ENCODE measurements at regions not wholly inside any gene's neighbourhood (a gene's known extent, or its start where the extent isn't known, plus 50 kb on each side); places are given as distances from the start of the nearest gene placed in this dataset.
"Not testable (repeated sequence)": the region's sequence is repeated elsewhere in the genome, so short reads cannot be mapped to it uniquely, and the experiment has no call there.

DNA sequence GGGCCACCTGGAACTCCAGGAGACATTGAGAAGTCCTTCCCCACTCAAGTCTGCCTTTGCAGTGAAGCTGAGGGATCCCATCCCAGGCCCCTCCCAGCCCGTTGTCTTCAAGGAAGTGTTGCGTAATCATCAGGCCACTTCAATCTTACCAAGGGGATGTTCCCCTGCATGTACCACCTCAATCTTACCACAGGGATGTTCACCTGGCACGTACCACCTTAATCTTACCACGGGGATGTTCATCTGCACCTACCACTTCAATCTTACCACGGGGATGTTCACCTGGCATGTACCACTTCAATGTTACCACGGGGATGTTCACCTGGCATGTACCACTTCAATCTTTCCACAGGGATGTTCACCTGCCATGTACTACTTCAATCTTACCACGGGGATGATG is 108.0 kb upstream of the SYN3 start:
- TF ChIP-seq, protein P1, sequence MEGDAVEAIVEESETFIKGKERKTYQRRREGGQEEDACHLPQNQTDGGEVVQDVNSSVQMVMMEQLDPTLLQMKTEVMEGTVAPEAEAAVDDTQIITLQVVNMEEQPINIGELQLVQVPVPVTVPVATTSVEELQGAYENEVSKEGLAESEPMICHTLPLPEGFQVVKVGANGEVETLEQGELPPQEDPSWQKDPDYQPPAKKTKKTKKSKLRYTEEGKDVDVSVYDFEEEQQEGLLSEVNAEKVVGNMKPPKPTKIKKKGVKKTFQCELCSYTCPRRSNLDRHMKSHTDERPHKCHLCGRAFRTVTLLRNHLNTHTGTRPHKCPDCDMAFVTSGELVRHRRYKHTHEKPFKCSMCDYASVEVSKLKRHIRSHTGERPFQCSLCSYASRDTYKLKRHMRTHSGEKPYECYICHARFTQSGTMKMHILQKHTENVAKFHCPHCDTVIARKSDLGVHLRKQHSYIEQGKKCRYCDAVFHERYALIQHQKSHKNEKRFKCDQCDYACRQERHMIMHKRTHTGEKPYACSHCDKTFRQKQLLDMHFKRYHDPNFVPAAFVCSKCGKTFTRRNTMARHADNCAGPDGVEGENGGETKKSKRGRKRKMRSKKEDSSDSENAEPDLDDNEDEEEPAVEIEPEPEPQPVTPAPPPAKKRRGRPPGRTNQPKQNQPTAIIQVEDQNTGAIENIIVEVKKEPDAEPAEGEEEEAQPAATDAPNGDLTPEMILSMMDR (IDR thresholded peaks at IDR 0.05; ENCODE audit: extremely low read depth, missing control alignments) = no peak
- no peak for DNase-seq (ENCODE audit: low spot score)

DNA sequence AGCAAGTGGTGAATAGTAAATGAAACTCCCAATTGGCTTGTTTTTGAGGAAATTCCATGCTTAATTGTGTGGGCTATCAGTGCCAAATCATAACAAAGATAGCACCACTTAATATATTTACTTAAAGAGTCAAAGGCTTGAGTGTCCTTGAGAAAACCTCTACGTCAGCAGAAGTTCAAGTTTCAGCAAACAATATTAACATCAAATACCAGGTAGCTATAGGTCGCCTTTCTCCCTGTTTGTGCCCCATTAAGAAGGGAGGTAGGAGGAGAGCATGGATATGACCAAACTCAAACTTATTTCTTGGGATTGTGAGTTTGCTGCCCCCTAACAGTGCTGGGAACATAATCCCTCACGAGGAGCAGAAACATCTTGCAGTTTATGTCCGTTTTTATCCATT is 105.6 kb upstream of the SYN3 start:
- no peak for DNase-seq (ENCODE audit: low spot score)

DNA sequence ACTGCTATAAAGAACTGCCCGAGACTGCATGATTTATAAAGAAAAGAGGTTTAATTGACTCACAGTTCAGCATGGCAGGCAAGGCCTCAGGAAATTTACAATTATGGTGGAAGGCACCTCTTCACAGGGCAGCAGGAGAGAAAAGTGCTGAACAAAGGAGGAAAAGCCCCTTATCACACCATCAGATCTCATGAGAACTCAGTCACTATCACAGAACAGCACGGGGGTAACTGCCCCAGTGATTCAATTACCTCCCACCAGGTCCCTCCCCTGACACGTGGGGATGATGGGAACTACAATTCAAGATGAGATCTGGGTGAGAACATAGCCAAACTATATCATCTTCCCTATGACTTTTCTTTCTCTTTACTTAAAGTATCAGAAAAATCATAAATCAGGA is 104.0 kb upstream of the SYN3 start:
- no peak for DNase-seq (ENCODE audit: low spot score)
- TF ChIP-seq, protein P1 (IDR thresholded peaks at IDR 0.05; ENCODE audit: extremely low read depth, missing control alignments) = no peak

More for the DNA sequence above, 105.6 kb upstream of the SYN3 start:
- TF ChIP-seq, protein P1 (IDR thresholded peaks at IDR 0.05; ENCODE audit: extremely low read depth, missing control alignments) = no peak

DNA sequence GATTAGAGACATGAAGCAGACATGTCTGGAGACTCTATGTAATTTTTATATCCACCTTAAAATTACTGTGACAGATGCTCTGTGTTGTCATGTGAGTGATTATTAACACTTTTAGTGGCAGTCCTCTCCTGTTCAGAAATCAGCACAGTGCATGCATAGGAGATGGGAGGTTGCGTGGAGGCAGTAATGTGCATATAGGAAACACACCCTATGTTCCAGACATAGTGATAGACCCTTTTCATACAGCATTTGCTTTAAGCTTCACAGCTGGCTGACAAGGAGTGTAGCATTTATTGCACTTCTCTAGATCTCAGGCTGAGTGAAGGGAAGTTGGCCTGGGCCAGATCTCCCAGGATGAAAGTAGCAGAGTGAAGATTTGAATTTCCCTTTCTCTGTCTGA is 102.3 kb upstream of the SYN3 start:
- TF ChIP-seq, protein P1 (IDR thresholded peaks at IDR 0.05; ENCODE audit: extremely low read depth, missing control alignments) = no peak

DNA sequence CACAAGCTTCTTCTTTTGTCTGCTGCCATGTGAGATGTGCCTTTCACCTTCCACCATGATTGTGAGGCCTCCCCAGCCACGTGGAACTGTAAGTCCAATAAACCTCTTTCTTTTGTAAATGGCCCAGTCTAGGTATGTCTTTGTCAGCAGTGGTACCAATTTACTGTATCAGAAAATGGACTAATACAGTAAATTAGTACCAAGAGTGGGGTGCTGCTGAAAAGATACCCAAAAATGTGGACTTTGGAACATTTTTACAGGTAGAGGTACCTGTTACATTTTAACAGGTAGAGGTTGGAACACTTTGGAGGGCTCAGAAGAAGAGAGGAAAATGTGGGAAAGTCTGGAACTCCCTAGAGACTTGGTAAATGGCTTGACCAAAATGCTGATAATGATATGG is 96.8 kb upstream of the SYN3 start:
- DNase-seq (ENCODE audit: low spot score) = not testable (repeated sequence)

More for the DNA sequence above, 102.3 kb upstream of the SYN3 start:
- no peak for DNase-seq (ENCODE audit: low spot score)

DNA sequence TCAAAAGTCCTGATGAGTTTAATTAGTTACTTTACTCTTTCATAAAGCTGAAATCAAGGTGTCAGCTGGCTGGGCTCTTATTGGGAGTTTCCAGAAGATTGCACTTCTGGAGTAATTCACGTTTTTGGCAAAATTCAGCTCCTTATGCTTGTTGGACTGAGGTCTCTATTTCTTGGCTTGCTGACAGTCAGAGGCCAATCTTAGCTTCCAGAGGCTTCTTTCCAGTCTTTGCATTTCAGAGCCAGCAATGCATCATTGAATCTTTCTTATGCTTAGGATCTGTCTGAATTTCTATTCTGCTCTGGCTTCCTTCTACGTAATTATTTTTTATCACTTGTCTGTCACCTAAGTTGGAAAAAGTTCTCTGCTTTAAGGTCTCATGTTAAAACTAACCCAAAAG is 91.4 kb upstream of the SYN3 start:
- DNase-seq (ENCODE audit: low spot score) = no peak
- TF ChIP-seq, protein P1 (IDR thresholded peaks at IDR 0.05; ENCODE audit: extremely low read depth, missing control alignments) = no peak

DNA sequence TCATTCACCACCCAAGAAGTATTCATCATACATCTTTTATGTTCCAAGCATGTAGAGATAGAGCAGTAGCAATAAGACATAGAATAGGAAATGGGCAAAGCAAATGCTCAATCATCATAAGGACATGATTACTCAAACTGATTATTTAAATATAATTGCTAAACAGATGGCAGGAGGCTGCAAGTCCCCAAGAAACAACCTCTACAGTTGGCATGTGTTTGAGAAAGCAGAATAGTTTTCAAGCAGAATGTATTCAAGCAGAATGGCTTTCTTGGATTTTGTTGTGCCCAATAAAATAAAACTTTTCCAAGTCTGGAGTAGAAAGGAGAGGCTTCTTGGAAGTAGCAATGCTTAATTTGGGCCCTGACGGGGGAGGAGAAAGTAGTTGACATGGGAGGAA is 86.5 kb upstream of the SYN3 start:
- TF ChIP-seq, protein P1 (IDR thresholded peaks at IDR 0.05; ENCODE audit: extremely low read depth, missing control alignments) = no peak
- no peak for DNase-seq (ENCODE audit: low spot score)

DNA sequence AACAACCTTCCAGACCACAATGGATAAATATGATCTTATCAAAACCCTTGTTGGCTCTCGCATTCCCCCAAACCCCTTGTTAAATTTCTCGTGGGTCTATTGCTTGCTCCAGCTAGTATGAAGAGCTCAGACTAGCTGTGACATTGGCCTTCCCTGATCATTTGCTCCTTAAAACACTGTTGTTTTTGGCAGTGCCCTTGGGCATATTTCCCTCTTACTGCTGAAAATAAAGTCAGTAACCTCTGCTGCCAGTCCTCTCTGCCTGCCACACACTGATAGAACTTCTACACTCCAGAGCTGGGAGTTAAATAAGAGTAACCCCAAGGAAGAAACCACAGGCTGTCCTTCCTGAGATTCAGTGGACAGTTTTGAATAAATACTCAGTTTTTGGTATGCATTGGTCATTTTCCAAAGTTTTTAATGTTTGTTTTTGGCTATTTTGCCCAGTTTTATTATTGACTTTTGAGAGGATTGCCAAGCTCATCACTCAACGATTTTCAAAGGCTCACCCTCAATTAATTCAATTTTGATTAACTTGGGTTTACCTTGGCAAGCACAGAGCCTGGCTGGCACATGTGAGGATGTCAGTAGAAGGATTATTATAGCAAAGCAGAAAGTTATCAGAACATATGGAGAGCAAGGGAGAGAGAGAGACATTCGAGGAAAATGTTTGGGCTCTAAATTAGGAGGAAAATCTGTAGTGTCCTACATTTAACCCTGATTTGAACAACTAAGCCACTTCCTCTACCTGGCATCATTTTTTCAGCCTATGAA is 84.3 kb upstream of the SYN3 start:
- TF ChIP-seq, protein P1 (IDR thresholded peaks at IDR 0.05; ENCODE audit: extremely low read depth, missing control alignments) = no peak
- no peak for DNase-seq (ENCODE audit: low spot score)

All from GM20000 (cell line).